ENCODE measurements at regions not wholly inside any gene's neighbourhood (a gene's known extent, or its start where the extent isn't known, plus 50 kb on each side); places are given as distances from the start of the nearest gene placed in this dataset.

DNA sequence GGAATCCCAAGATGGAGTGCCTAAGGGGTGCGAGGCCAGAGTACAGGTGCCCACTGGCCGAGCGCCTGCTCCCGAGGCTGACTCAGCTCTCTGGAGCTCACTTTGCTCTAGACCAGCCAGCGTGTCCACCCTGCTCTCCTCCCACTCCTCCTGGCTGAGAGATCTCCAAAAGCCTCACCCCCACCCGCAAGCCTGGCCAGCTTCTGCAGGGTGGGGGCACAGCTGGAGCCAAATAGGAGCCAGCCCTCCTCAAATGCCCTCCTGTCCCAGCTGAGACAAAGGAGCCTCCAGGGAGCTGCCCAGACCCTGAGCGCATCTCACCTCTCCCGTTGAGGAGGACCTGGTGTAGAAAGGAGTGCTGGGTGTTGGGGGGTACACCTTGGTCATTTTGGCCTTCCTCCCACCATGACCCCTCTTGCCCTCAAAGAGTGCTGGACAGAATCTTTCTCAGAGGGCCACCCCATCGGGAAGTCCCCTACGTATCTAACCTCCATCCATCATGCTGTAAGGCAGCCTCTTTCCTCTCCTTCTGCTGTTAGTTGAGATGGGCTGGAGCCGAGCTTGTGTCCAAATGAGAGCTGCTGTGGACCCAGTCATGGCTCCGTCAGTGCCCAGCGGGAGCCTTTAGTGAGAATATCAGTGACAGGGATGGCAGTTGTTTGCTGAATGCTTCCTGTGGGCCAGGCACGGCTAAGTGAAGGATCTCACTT, 123.9 kb upstream of the VSTM2B start:
- no peak for DNase-seq

- DNase-seq, result no peak
These were observed 123.2 kb upstream of the VSTM2B start for GRCh38 chr19:29402563-29402962.

DNA sequence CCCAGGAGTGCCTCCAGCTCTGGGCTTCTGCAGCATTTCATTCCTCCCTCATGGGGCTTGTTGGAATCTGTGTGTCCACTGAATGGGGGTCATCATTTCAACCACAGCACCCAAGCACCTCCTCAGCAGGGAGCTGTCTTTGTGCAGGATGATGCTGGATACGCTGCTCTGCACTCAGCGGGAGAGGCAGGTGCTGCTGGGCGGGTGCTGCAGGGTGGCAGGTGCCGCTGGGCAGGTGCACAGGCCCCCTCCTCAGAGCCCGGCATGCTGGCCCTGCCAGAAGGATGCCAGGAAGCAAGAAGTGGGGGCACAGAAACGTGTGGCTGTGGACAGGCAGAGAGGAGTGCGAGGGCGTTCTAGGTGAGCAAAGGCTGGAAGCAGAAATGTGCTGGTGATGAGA, 121.8 kb upstream of the VSTM2B start:
- no peak for DNase-seq

DNA sequence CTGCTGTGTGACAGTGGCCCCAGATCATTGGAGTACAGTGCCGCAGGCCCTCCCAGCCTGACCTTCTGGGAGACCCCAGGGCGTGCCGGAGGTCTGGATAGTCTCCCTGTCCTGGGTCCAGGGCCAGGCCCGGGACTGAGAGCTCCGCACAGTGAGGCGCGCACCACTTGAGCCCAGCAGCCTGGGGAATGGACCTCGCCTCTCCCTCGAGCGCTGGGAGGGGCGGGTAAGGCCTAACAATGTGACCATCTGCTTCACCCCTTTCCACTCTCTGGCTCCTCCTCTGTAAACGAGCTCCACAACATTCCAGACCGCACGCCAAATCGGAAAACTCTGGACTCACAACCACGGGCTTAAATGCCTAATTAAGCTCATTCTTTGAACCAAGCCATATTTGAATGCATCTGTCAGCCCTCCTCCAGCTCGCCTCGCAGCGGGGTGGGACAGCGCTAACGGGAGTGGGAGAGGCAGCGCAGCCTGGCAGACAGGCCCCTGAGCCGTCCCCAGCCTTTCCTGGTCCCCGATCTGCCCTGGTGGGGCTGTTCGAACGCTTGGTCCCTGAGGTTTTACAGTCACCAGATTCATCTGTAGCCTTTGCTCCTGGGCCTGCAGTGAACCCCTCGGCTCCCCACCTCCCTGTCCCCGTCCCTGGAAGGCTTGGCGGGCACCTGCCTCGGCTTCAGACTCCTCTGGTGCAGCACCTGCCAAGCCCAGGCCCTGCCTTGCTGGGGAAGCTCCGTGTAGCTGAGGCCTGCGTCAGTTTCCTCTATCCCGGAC, 120.7 kb upstream of the VSTM2B start:
- no peak for DNase-seq

DNA sequence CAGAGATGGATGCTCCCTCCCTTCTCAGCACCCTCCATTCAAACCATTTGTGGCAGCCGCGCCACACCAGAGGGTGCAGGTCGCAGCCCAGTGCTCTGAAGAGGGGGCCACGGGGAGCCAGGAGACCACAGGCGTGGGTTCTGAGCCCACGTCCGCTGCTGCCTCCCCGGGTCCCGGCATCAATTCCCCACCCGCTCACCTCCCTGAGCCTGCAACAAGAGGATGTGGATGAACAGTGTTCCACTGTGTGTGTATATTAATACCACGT, 120.1 kb upstream of the VSTM2B start:
- no peak for DNase-seq

- DNase-seq, result no peak
These were observed 116.5 kb upstream of the VSTM2B start for GRCh38 chr19:29409076-29409862.

DNA sequence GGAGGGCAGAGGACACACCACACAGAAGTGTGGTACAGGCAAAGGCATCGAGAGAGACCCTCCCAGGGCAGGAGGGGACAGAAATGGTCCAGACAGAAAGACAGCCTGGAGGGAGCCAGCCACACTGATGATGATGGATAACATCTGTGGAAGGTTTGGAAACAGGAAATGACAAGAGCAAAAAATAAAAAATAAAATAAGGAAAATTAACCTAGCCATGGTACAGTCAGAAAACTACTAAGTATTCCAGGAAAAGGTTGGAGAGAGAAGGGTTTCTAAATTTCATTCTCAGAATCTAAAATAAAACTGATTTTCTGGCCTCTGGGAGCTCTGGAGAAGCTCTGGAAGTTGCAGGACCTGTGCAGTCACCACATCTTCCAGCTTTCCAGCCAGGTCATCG, 115.2 kb upstream of the VSTM2B start:
- DNase-seq, result no peak

GRCh38 chr19:29411113-29411581, 114.6 kb upstream of the VSTM2B start:
- DNase-seq, result no peak

GRCh38 chr19:29413435-29413834, 112.4 kb upstream of the VSTM2B start:
- DNase-seq, result no peak

DNA sequence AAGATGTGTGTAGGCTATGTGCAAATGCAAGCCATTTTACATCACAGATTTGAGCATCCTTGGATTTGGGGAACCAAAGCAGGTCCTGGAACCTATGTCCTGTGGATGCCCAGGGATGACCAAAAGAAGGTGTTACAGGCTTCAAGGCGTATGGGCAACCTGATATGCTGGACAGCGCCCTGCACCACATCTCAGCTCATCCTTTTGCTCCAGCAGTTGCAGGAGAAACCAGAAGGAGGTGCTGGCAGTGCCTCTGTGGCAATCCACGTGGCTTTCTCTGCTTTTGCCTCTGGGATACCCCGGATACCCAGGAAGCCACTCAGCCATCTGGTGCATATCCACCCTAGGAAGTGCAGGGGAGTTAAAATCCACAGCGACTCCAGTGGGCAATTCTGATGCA, 110.3 kb upstream of the VSTM2B start:
- no peak for DNase-seq

GRCh38 chr19:29417048-29417447, 108.7 kb upstream of the VSTM2B start:
- DNase-seq, result no peak

GRCh38 chr19:29418201-29418600, 107.6 kb upstream of the VSTM2B start:
- DNase-seq, result no peak

GRCh38 chr19:29420065-29420464, 105.7 kb upstream of the VSTM2B start:
- no peak for DNase-seq

DNA sequence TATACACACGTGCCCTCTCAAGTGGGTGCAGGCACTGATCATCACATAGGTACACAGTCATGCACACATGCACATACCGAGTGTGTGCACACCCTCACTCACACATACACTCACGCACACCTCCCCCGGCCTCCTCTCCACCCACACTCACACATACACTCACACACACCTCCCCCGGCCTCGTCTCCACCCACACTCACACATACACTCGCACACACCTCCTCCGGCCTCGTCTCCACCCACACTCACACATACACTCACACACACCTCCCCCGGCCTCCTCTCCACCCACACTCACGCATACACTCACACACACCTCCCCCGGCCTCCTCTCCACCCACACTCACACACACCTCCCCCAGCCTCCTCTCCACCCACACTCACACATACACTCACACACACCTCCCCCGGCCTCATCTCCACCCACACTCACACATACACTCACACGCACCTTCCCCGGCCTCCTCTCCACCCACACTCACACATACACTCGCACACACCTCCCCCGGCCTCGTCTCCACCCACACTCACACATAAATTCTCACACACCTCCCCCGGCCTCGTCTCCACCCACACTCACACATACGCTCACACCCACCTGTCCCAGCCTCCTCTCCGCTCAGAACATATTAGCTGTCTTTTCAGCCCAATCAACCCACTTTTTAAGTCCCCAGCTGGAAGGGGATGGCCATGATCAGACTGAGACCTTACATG, 105.2 kb upstream of the VSTM2B start:
- no peak for DNase-seq

GRCh38 chr19:29421196-29421545, 104.6 kb upstream of the VSTM2B start:
- no peak for DNase-seq

- no peak for DNase-seq
These were observed 103.7 kb upstream of the VSTM2B start for GRCh38 chr19:29422047-29422446.

GRCh38 chr19:29422486-29423085, 103.2 kb upstream of the VSTM2B start:
- no peak for DNase-seq

DNA sequence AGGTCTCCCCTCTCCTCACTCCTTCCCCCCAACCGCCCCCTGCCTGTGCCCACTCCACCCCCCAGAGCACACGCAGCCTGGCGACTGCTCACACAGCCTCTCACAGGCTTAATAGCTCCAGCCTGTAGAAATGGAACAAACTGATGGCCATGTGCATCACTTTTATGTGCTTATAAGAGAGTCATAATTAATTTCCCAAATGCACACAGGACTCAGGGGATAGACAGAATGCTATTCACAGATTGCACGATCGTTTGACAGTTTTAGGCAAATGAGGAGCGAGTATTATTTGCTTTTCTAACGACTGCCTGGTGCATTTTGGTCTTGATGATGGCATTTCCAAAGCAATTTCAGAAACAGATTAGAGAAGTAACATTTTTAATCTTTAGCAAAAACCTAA, 97.7 kb upstream of the VSTM2B start:
- DNase-seq, result no peak

- DNase-seq, result no peak
These were observed 96.8 kb upstream of the VSTM2B start for GRCh38 chr19:29429021-29429420.

GRCh38 chr19:29429581-29429980, 96.2 kb upstream of the VSTM2B start:
- DNase-seq, result no peak

DNA sequence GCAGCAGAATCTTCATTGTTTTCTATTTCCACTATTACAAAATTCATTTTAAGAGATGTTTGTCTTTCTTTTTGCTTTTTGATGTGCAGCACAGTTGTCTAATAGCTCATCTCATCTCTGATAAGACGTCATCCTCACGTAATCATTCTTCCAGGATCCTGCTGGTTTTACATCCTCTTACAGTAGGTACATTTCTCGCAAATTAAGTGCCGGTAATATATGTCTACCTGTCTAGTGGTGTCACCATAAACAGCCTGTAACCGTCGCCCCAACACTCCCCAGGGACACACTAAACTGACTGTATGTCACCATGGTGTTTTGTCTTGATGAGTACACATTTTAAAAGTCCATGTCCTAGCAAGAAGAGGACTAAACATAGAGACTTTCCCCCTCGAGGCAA, 94.5 kb upstream of the VSTM2B start:
- no peak for DNase-seq

DNA sequence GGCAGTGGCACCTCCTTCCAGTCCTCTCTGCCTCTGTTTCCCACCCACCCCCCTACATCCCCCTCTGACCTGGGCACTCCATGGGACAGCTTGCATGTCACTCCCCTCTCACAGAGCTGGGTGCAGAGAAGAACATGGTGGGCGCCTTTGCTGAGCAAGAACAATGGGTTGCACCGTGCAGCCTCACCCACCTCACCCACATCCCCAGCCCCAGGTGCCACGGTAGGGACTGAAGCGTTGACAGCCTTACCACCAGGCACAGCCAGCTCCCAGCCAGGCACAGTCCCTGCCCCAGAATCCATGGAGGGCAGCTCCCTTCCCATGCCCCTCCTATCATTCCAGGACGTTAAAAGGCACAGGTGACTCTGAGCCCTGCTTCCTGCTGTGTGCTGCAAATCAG, 93.1 kb upstream of the VSTM2B start:
- DNase-seq, result no peak

DNA sequence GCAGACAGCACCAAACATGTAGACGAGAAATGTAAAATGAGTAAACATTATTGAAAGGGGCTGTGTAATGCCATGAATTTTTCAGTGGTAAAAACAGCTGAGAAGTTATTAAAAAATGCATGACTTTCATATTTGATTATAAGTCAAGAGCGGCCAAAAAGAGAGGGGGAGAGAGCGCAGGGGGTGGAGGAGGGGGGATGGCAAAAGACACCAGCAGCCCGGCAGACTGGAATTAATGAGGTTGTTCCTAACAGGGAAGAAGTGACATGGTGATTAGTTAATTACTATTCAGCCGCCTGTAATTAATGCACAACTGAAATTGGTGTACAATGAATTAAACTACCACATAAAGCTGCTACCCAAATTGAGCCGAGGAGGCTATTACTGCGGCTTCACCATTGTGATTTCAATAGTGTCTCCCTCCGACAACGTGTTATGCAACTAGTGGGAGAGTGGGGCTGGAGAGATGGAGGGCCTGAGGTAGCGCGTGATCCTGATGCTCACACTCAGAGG, 89.1 kb upstream of the VSTM2B start:
- no peak for DNase-seq
